GM18951 (cell line): ENCODE measurements at regions not wholly inside any gene's neighbourhood (a gene's known extent, or its start where the extent isn't known, plus 50 kb on each side); places are given as distances from the start of the nearest gene placed in this dataset.

ENCODE experiments used
- POLR2A ChIP-seq: IDR thresholded peaks from 4 replicates; pipeline ENCODE4 v1.6.1; 2011; ENCODE audit warnings: mild to moderate bottlenecking; ENCODE audit not compliant: insufficient read length, insufficient read depth; ENCODE audit errors: extremely low read depth
- in situ Hi-C: fragments of 300-500 bp; cut with MboI; formaldehyde crosslinking; loops from one replicate; pipeline ENCODE4 v1.12.0; 2022; ENCODE audit warnings: low sequenced_read_pairs, mixed read lengths, inconsistent platforms; ENCODE audit not compliant: unreplicated experiment

GRCh38 chr5:4880304-4880741, 259.8 kb upstream of the ADAMTS16 start:
- TF ChIP-seq POLR2A, result no peak
- in situ Hi-C loops, result loop anchor here (25.0 kb wide), 1 partner anchor 532 kb away; the partner anchor contains the start of gene ICE1

- in situ Hi-C loops, result loop anchor here (25.0 kb wide), 1 partner anchor 531 kb away; the partner anchor contains the start of gene ICE1
Measured at GRCh38 chr5:4881366-4882002, 258.6 kb upstream of the ADAMTS16 start.

GRCh38 chr5:4882186-4882585, 257.9 kb upstream of the ADAMTS16 start:
- no peak for TF ChIP-seq POLR2A
- in situ Hi-C loops, result loop anchor here (25.0 kb wide), 1 partner anchor 530 kb away; the partner anchor contains the start of gene ICE1

More at GRCh38 chr5:4881366-4882002, 258.6 kb upstream of the ADAMTS16 start:
- TF ChIP-seq POLR2A, result no peak

- in situ Hi-C loops, result loop anchor here (25.0 kb wide), 1 partner anchor 529 kb away; the partner anchor contains the start of gene ICE1
- TF ChIP-seq POLR2A, result no peak
Measured at GRCh38 chr5:4883360-4883759, 256.8 kb upstream of the ADAMTS16 start.

GRCh38 chr5:4893063-4893744, 246.9 kb upstream of the ADAMTS16 start:
- in situ Hi-C loops, result loop anchor here (25.0 kb wide), 1 partner anchor 519 kb away; the partner anchor contains the start of gene ICE1
- no peak for TF ChIP-seq POLR2A

- in situ Hi-C loops, result loop anchor here (25.0 kb wide), 1 partner anchor 516 kb away; the partner anchor contains the start of gene ICE1
- TF ChIP-seq POLR2A, result no peak
Measured at GRCh38 chr5:4896328-4896727, 243.8 kb upstream of the ADAMTS16 start.

- no peak for TF ChIP-seq POLR2A
- in situ Hi-C loops, result no loop called here
Measured at GRCh38 chr5:4901305-4901811, 238.8 kb upstream of the ADAMTS16 start.

GRCh38 chr5:4901924-4902323, 238.2 kb upstream of the ADAMTS16 start:
- no peak for TF ChIP-seq POLR2A
- in situ Hi-C loops, result no loop called here

GRCh38 chr5:4905674-4906520, 234.2 kb upstream of the ADAMTS16 start:
- in situ Hi-C loops, result no loop called here
- TF ChIP-seq POLR2A, result no peak

GRCh38 chr5:4906786-4907185, 233.3 kb upstream of the ADAMTS16 start:
- no peak for TF ChIP-seq POLR2A
- in situ Hi-C loops, result no loop called here

- no peak for TF ChIP-seq POLR2A
- in situ Hi-C loops, result no loop called here
Measured at GRCh38 chr5:4907571-4907970, 232.6 kb upstream of the ADAMTS16 start.

GRCh38 chr5:4909086-4909485, 231.0 kb upstream of the ADAMTS16 start:
- TF ChIP-seq POLR2A, result no peak
- in situ Hi-C loops, result no loop called here
